ENCODE measurements at regions not wholly inside any gene's neighbourhood (a gene's known extent, or its start where the extent isn't known, plus 50 kb on each side); places are given as distances from the start of the nearest gene placed in this dataset.
"Not testable (repeated sequence)": the region's sequence is repeated elsewhere in the genome, so short reads cannot be mapped to it uniquely, and the experiment has no call there.

GRCh38 chr16:9670033-9670432 lies 512.2 kb downstream of the GRIN2A start:
- no peak for ATAC-seq
- DNase-seq, result no peak
- intact Hi-C loops (cut with DNase I), result no loop called here

- DNase-seq; ATAC-seq; intact Hi-C loops (cut with DNase I): not testable (repeated sequence)
Observed at GRCh38 chr16:9670616-9671015, 511.6 kb downstream of the GRIN2A start.

DNA sequence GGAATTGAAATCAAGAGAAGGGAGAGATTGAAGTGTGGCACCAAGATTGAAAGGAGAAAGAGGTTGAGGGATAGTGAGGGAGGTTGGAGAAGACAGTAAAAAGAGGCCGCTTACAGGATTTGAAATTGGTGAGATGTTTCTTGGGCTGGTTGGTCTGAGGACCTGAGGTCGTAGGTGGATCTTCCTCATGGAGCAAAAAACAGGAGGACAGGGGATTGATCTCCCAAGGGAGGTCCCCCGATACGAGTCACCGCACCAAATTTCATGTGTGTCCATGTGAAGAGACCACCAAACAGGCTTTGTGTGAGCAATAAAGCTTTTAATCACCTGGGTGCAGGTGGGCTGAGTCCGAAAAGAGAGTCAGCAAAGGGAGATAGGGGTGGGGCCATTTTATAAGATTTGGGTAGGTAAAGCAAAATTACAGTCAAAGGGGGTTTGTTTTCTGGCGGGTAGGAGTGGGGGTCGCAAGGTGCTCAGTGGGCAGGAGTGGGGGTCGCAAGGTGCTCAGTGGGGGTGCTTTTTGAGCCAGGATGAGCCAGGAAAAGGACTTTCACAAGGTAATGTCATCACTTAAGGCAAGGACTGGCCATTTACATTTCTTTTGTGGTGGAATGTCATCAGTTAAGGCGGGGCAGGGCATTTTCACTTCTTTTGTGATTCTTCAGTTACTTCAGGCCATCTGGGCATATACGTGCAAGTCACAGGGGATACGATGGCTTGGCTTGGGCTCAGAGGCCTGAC lies 505.5 kb downstream of the GRIN2A start:
- DNase-seq; intact Hi-C loops (cut with DNase I); ATAC-seq: not testable (repeated sequence)

GRCh38 chr16:9677301-9677653 lies 505.0 kb downstream of the GRIN2A start:
- no peak for ATAC-seq
- intact Hi-C loops (cut with DNase I), result no loop called here
- DNase-seq, result no peak

DNA sequence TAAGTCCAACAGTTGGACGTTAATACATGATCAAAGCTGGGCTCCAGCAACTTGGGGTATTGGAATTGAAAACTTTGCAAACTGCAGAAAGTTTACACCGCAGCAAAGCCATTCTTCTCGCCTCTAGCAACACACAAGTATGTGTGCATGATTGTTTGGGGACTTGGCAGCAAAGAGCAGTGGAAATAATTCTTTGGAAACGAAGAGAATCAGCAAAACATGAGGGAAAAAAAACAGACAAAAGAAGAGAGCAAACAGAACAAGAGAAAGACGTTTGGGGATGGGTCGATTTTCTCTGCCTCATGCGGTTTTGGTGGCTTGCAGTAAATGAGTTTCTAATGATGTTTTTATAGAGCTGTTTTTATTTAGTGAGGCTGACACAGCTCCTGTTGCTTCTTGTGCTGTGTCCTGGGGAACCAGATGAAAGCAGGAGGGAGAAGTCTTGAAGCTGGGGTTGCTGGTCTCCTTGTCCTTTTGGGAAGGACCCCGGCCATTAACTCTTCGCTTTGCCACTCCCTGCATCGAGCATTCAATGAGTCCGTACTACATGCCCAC lies 502.9 kb downstream of the GRIN2A start:
- DNase-seq, result no peak
- ATAC-seq, result no peak
- intact Hi-C loops (cut with DNase I), result no loop called here

GRCh38 chr16:9680019-9680655 lies 502.1 kb downstream of the GRIN2A start:
- no peak for ATAC-seq
- intact Hi-C loops (cut with DNase I), result no loop called here
- no peak for DNase-seq

GRCh38 chr16:9680968-9681367 lies 501.3 kb downstream of the GRIN2A start:
- no peak for ATAC-seq
- intact Hi-C loops (cut with DNase I), result no loop called here
- no peak for DNase-seq

GRCh38 chr16:9681508-9681907 lies 500.7 kb downstream of the GRIN2A start:
- intact Hi-C loops (cut with DNase I), result no loop called here
- ATAC-seq, result no peak
- no peak for DNase-seq

DNA sequence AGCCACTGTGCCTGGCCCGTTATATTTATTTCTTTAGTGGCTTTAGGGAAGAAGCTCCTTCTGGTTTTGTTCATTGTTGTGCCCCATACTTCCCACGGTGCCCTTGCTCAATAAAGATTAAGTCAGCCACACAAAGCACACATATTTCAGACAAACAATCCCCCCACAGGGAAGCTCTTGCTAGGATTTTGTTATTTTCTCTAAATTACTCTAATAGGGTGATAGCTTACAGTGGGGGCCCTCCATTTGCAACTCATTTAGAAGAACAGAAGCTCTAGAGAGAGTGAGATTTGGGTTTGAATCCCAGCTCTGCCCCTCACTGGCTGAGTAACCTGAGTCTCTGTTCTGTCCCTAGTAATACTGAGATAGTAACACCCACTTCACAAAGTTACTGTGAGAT lies 499.9 kb downstream of the GRIN2A start:
- DNase-seq, result no peak

GRCh38 chr16:9683677-9684076 lies 498.6 kb downstream of the GRIN2A start:
- ATAC-seq, result no peak
- no peak for DNase-seq
- intact Hi-C loops (cut with DNase I), result no loop called here

More for the DNA sequence above, 499.9 kb downstream of the GRIN2A start:
- intact Hi-C loops (cut with DNase I), result no loop called here
- no peak for ATAC-seq

DNA sequence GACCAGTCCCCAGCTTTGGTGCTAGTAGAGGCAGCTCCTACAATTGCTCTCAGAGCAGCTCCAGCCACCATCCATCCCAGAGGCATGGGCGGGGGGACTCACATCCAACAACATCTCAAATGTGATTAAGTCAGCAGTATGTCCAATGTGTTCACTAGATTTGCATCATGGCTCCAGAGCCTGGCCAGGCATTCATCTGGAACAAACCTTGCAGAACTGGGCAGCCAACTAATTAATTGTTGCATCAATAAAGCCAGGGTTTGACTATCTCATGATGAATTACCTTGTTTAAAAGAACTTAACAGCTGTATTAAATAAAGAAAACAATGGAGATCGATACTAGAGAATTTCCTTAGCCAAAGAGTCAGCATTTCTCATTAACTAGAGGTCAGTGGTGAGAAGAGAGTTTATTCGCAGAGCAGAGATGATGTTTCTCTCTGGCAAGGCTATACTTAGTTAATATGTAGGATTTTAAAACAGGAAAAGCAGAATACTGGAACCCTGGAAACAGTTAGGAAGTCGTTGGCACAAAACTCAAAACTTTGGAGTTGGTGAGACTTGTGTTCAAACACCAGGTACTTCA lies 494.4 kb downstream of the GRIN2A start:
- intact Hi-C loops (cut with DNase I), result no loop called here
- DNase-seq (no peak), ATAC-seq (no peak)

GRCh38 chr16:9689597-9689996 lies 492.6 kb downstream of the GRIN2A start:
- no peak for DNase-seq
- no peak for ATAC-seq
- intact Hi-C loops (cut with DNase I), result no loop called here

DNA sequence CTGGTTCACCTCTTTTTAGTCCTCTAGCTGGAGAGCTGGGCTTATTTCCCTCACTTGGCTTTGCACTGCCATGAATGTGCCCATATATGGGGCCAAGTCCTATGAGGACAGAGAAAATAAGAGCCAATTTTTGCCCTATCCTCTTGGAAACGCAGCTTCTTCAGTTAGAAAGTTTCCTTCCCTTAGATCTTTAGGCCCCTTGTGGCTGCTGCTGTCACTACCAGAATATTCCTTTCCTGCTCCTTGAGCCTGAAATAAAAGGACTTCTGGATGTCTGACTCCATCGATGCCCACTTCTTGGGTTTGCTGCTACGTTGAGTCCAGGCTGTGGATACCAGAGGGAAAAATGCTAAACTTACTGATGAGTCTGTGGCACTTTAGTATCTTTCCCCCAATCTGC lies 487.1 kb downstream of the GRIN2A start:
- intact Hi-C loops (cut with DNase I), result no loop called here
- DNase-seq (no peak), ATAC-seq (no peak)
